HCT116 (cell line): ENCODE measurements at regions not wholly inside any gene's neighbourhood (a gene's known extent, or its start where the extent isn't known, plus 50 kb on each side); places are given as distances from the start of the nearest gene placed in this dataset.

ENCODE experiments used
- ATAC-seq: fragments of 200-7000 bp; cut with Tn5 transposase; 2 replicates; pipeline ENCODE4 v1.9.1; 2020; ENCODE audit warnings: mild to moderate bottlenecking, moderate library complexity
- BruUV-seq: library from RNA; stranded (reverse); fragments of 400-500 nt; replicated peaks from 2 replicates; lab custom pipeline; 2021; lab: Mats Ljungman, UMichigan
- CTCF ChIA-PET: fragments of 300-600 bp; sonication (Branson Sonifier 250); formaldehyde crosslinking; loops from one replicate; lab custom pipeline; 2021; ENCODE audit warnings: antibody characterized with exemption; lab: Charles Lee
- POLR2A ChIA-PET: fragments of 300-600, 350-600 bp; sonication (Branson Sonifier 250); formaldehyde crosslinking; loops from one replicate; lab custom pipeline; 2021; ENCODE audit warnings: antibody characterized with exemption; lab: Charles Lee
- RAD21 ChIA-PET, 2 experiments: fragments of 300-600 bp; sonication (Branson Sonifier 250); formaldehyde crosslinking; loops; one replicate each; lab custom pipeline; 2023; ENCODE audit warnings: low total read pairs in 2 of 2; ENCODE audit not compliant: uncharacterized antibody in 2 of 2, unreplicated experiment in 2 of 2, low non-redundant PET in 1 of 2; lab: Charles Lee
- DNase-seq: peaks from one replicate; pipeline ENCODE4 v3.0.0-alpha.2; 2010; ENCODE audit warnings: low read depth, low spot score
- H2AFZ ChIP-seq: fragments of 200-600 bp; shearing (Covaris generic), sonication (generic); 2 replicates; pipeline ENCODE4 v1.6.1; 2017; ENCODE audit warnings: low read depth, mixed run types, mixed read lengths, antibody characterized with exemption, low read length; ENCODE audit not compliant: poor library complexity, severe bottlenecking
- H3K27ac ChIP-seq: 2 replicates; pipeline ENCODE4 v1.5.1; 2012; ENCODE audit warnings: low read depth, low read length
- H3K27me3 ChIP-seq: fragments of 200-600 bp; sonication (generic); 2 replicates; pipeline ENCODE4 v1.6.1; 2016; ENCODE audit warnings: mixed run types, low read length, mixed read lengths; ENCODE audit not compliant: insufficient read depth
- H3K36me3 ChIP-seq, 2 experiments: fragments of 200-500 bp in 1 of 2; fragments of 200-600 bp in 1 of 2; sonication (Bioruptor generic) in 1 of 2; sonication (generic) in 1 of 2; 2 replicates each; pipeline versions ENCODE4 v1.5.1 to v1.6.1; 2014 to 2016; ENCODE audit warnings: low read length in 2 of 2, inconsistent platforms in 1 of 2, mixed read lengths in 1 of 2, mixed run types in 1 of 2; ENCODE audit not compliant: insufficient read depth in 2 of 2, control insufficient read depth in 1 of 2
- H3K4me1 ChIP-seq, 2 experiments: fragments of 200-600 bp in 1 of 2; sonication (generic) in 1 of 2; 2 replicates each; pipeline versions ENCODE4 v1.5.1 to v1.6.1; 2012 to 2017; ENCODE audit warnings: low read length in 2 of 2, inconsistent platforms in 1 of 2, mild to moderate bottlenecking in 1 of 2, mixed read lengths in 1 of 2, mixed run types in 1 of 2, moderate library complexity in 1 of 2; ENCODE audit not compliant: insufficient read depth in 2 of 2, control insufficient read depth in 1 of 2
- H3K4me2 ChIP-seq: fragments of 200-600 bp; sonication (generic); 2 replicates; pipeline ENCODE4 v1.6.1; 2017; ENCODE audit warnings: mixed run types, low read length, mixed read lengths
- H3K4me3 ChIP-seq, 2 experiments: fragments of 200-600 bp in 1 of 2; sonication (generic) in 1 of 2; replicated peaks in 1 of 2; 2 replicates each; pipeline ENCODE4 v1.5.1; 2011 to 2016; ENCODE audit warnings: low read length in 2 of 2, control low read depth in 1 of 2, low read depth in 1 of 2, mild to moderate bottlenecking in 1 of 2, mixed read lengths in 1 of 2, mixed run types in 1 of 2
- H3K79me2 ChIP-seq: fragments of 200-600 bp; sonication (generic); 2 replicates; pipeline ENCODE4 v1.6.1; 2017; ENCODE audit warnings: mild to moderate bottlenecking, mixed run types, low read length, moderate library complexity, mixed read lengths; ENCODE audit not compliant: insufficient read depth
- H3K9ac ChIP-seq: fragments of 200-600 bp; sonication (generic); 2 replicates; pipeline ENCODE4 v1.6.1; 2016; ENCODE audit warnings: low read length, mixed read lengths
- H3K9me2 ChIP-seq: fragments of 200-600 bp; sonication (generic), shearing (Covaris generic); 2 replicates; pipeline ENCODE4 v1.6.1; 2017; ENCODE audit warnings: mixed run types, mild to moderate bottlenecking, moderate library complexity; ENCODE audit not compliant: insufficient read depth
- H3K9me3 ChIP-seq, 2 experiments: fragments of 200-500 bp in 1 of 2; fragments of 200-600 bp in 1 of 2; sonication (Bioruptor generic) in 1 of 2; sonication (generic) in 1 of 2; 2 replicates each; pipeline ENCODE4 v1.6.1; 2014 to 2017; ENCODE audit warnings: low read length in 2 of 2, mixed read lengths in 2 of 2, inconsistent platforms in 1 of 2, low read depth in 1 of 2, mild to moderate bottlenecking in 1 of 2, mixed run types in 1 of 2, moderate library complexity in 1 of 2; ENCODE audit not compliant: control insufficient read depth in 1 of 2, insufficient read depth in 1 of 2
- H4K20me1 ChIP-seq: fragments of 200-600 bp; sonication (generic), shearing (Covaris generic); 2 replicates; pipeline ENCODE4 v1.6.1; 2017; ENCODE audit warnings: mixed run types, mild to moderate bottlenecking, moderate library complexity; ENCODE audit not compliant: insufficient read depth
- CBX3 ChIP-seq: IDR thresholded peaks from 2 replicates; pipeline ENCODE4 v1.6.1; 2012; ENCODE audit warnings: low read depth
- CEBPB ChIP-seq: IDR thresholded peaks from 2 replicates; pipeline ENCODE4 v1.6.1; 2012; ENCODE audit warnings: low read depth
- ELF1 ChIP-seq: IDR thresholded peaks from 2 replicates; pipeline ENCODE4 v1.6.1; 2012; ENCODE audit warnings: low read depth, borderline replicate concordance
- EZH2phosphoT487 ChIP-seq: fragments of 200-600 bp; IDR thresholded peaks from 2 replicates; pipeline ENCODE4 v1.6.1; 2018; ENCODE audit warnings: antibody characterized with exemption, borderline replicate concordance
- FOSL1 ChIP-seq: IDR thresholded peaks from 2 replicates; pipeline ENCODE4 v1.6.1; 2012; ENCODE audit warnings: low read depth
- POLR2A ChIP-seq: IDR thresholded peaks from 2 replicates; pipeline ENCODE4 v1.7.0; 2011; ENCODE audit warnings: borderline replicate concordance; ENCODE audit not compliant: insufficient read depth, insufficient read length; ENCODE audit errors: extremely low read depth
- POLR2AphosphoS5 ChIP-seq: IDR thresholded peaks from 2 replicates; pipeline ENCODE4 v1.6.1; 2011; ENCODE audit warnings: mild to moderate bottlenecking, low read depth, low read length, moderate library complexity
- RAD21 ChIP-seq: IDR thresholded peaks from 2 replicates; pipeline ENCODE4 v1.6.1; 2012; ENCODE audit warnings: low read depth, mild to moderate bottlenecking
- SIN3A ChIP-seq: IDR thresholded peaks from 2 replicates; pipeline ENCODE4 v1.6.1; 2012; ENCODE audit warnings: low read depth
- TCF7L2 ChIP-seq: IDR thresholded peaks from 2 replicates; pipeline ENCODE4 v1.7.0; 2011; ENCODE audit warnings: borderline replicate concordance, inconsistent platforms; ENCODE audit not compliant: insufficient read depth, insufficient read length; ENCODE audit errors: extremely low read depth
- YY1 ChIP-seq: IDR thresholded peaks from 2 replicates; pipeline ENCODE4 v1.6.1; 2011; ENCODE audit warnings: low read length, low read depth, moderate library complexity, mild to moderate bottlenecking; ENCODE audit not compliant: insufficient replicate concordance; ENCODE audit errors: extremely low read depth
- ZFX ChIP-seq: fragments of 450-650 bp; IDR thresholded peaks from 2 replicates; pipeline ENCODE4 v1.6.1; 2017
- ZNF274 ChIP-seq: fragments of 200-500 bp; sonication (Bioruptor generic); IDR thresholded peaks from 2 replicates; pipeline ENCODE4 v1.6.1; 2014; ENCODE audit warnings: mild to moderate bottlenecking, low read depth, low read length, inconsistent platforms
- intact Hi-C: fragments of 100-400 bp; cut with micrococcal nuclease; formaldehyde crosslinking; loops from 2 replicates; pipeline ENCODE4 v1.10.0; 2022
- TF ChIP-seq, protein P1 (sequence below): IDR thresholded peaks from 2 replicates; pipeline ENCODE4 v1.6.1; 2012

- H3K9me2 ChIP-seq = no peaks in the 10 kb centered on the region
- no peaks in the 10 kb centered on the region for H3K4me1 ChIP-seq
- H3K79me2 ChIP-seq = no peaks in the 10 kb centered on the region
- H3K4me2 ChIP-seq = no peak overlapping the region
- H3K9me3 ChIP-seq = peaks cover 43 to 56% of the 10 kb centered on the region in 2 experiments; a peak in 3 of 4 replicates
- ChIA-PET RAD21 (no interaction called here), POLR2A (no interaction called here), CTCF (no interaction called here)
- H4K20me1 ChIP-seq = no peaks in the 10 kb centered on the region
- no peak for ATAC-seq
- no peak for TF ChIP-seq POLR2AphosphoS5
- TF ChIP-seq RAD21 = no peak
- TF ChIP-seq EZH2phosphoT487 = no peak
- no peak for TF ChIP-seq ELF1
- TF ChIP-seq CEBPB = no peak
- no peak for TF ChIP-seq ZNF274
- no peak for TF ChIP-seq YY1
- no peak for TF ChIP-seq POLR2A
- DNase-seq = no peak
- intact Hi-C loops = no loop called here
- BruUV-seq = no TSS peak
- no peaks in the 10 kb centered on the region for H3K36me3 ChIP-seq
- H3K4me3 ChIP-seq = no peak overlapping the region
- no peaks in the 10 kb centered on the region for H3K27me3 ChIP-seq
- no peak overlapping the region for H3K9ac ChIP-seq
- no peak overlapping the region for H2AFZ ChIP-seq
- H3K27ac ChIP-seq = no peak overlapping the region
Measured at GRCh38 chr10:105989995-105990394, 1174.5 kb downstream of the SORCS1 start.

- RAD21 ChIA-PET = no interaction called here
Measured at GRCh38 chr10:105988848-105989247, 1175.7 kb downstream of the SORCS1 start.

More at GRCh38 chr10:105988848-105989247, 1175.7 kb downstream of the SORCS1 start:
- POLR2A ChIA-PET = no interaction called here
- no peak overlapping the region for H3K27ac ChIP-seq
- no peak overlapping the region for H2AFZ ChIP-seq
- H3K9ac ChIP-seq = no peak overlapping the region
- no peaks in the 10 kb centered on the region for H3K36me3 ChIP-seq
- intact Hi-C loops = no loop called here
- no peak for DNase-seq
- H3K79me2 ChIP-seq = no peaks in the 10 kb centered on the region
- CTCF ChIA-PET = no interaction called here
- ATAC-seq = no peak
- no peak overlapping the region for H3K4me3 ChIP-seq
- H3K9me3 ChIP-seq = peaks cover 48 to 60% of the 10 kb centered on the region in 2 experiments
- TF ChIP-seq RAD21 = no peak
- TF ChIP-seq, protein P1, sequence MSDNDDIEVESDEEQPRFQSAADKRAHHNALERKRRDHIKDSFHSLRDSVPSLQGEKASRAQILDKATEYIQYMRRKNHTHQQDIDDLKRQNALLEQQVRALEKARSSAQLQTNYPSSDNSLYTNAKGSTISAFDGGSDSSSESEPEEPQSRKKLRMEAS = no peak
- no peak for TF ChIP-seq CBX3
- no peak for TF ChIP-seq POLR2A
- TF ChIP-seq FOSL1 = no peak
- no peak for TF ChIP-seq TCF7L2
- no peak for TF ChIP-seq YY1
- no peak for TF ChIP-seq ZFX
- TF ChIP-seq ELF1 = no peak
- TF ChIP-seq SIN3A = no peak
- TF ChIP-seq, all 23 proteins: peak for 0
- Histone ChIP-seq H3K4me1 (no peaks in the 10 kb centered on the region), H3K9me2 (no peaks in the 10 kb centered on the region), H3K4me2 (no peak overlapping the region), H4K20me1 (no peaks in the 10 kb centered on the region), H3K27me3 (no peaks in the 10 kb centered on the region)
- no TSS peak for BruUV-seq
